ENCODE measurements at regions not wholly inside any gene's neighbourhood (a gene's known extent, or its start where the extent isn't known, plus 50 kb on each side); places are given as distances from the start of the nearest gene placed in this dataset.

GRCh38 chr15:62777671-62778070, 264.9 kb upstream of the TPM1 start:
- no peak for DNase-seq (ENCODE audit: extremely low spot score, unreplicated experiment)
- no peaks in the 10 kb centered on the region for H3K27me3 Mint-ChIP-seq (ENCODE audit: unreplicated experiment)
- no peaks in the 10 kb centered on the region for H3K9me3 Mint-ChIP-seq (ENCODE audit: unreplicated experiment)
- H3K27ac Mint-ChIP-seq (ENCODE audit: unreplicated experiment) = no peak overlapping the region
- peaks cover 2% of the 10 kb centered on the region for H3K36me3 Mint-ChIP-seq (ENCODE audit: unreplicated experiment)
- no peak for TF ChIP-seq CTCF (IDR thresholded peaks at IDR 0.05)
- H3K4me3 Mint-ChIP-seq (ENCODE audit: unreplicated experiment) = no peak overlapping the region
- peaks cover 33% of the 10 kb centered on the region for H3K4me1 Mint-ChIP-seq (ENCODE audit: unreplicated experiment)

DNA sequence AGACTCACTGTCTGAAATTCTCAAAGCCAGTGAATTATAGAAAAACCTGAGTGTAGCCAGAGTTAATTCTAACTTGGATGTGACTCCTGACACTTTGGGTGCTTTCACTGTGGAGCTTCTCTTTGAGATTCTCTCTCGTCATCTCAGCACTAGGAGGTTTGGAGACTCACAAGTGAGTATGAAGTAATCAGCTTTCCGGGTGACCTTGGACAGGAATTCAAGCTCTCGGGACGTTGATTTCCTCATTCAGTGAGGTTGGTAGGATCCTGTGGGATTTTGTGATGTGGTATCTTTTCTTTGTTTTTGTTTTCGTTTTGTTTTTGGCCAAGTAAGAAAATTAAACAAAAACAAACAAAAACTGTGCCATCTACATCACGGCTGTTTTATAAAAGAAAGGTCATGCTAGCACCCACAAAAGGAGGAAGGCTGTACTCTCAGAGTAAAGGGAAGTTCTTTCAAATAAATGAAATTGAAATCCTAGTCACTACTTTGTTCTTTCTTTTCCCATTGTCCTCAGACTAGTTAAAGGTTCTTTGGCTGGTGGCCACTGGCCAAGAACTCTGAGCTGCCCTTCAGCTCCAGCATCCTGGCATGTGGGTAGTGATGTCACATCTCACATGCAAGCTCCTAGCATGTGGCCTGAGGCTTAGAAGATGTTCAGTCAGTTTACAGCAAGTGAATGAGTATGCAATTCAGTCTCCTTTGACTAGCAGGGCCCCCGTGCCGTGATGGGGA, 263.3 kb upstream of the TPM1 start:
- H3K4me3 Mint-ChIP-seq (ENCODE audit: unreplicated experiment) = no peak overlapping the region
- H3K36me3 Mint-ChIP-seq (ENCODE audit: unreplicated experiment) = peaks cover 2% of the 10 kb centered on the region
- no peaks in the 10 kb centered on the region for H3K9me3 Mint-ChIP-seq (ENCODE audit: unreplicated experiment)
- TF ChIP-seq CTCF (IDR thresholded peaks at IDR 0.05) = no peak
- no peak for DNase-seq (ENCODE audit: extremely low spot score, unreplicated experiment)
- H3K27me3 Mint-ChIP-seq (ENCODE audit: unreplicated experiment) = no peaks in the 10 kb centered on the region
- peaks cover 48% of the 10 kb centered on the region for H3K4me1 Mint-ChIP-seq (ENCODE audit: unreplicated experiment)
- H3K27ac Mint-ChIP-seq (ENCODE audit: unreplicated experiment) = peak overlapping the region; percentile 19

- TF ChIP-seq CTCF (IDR thresholded peaks at IDR 0.05) = no peak
- H3K4me1 Mint-ChIP-seq (ENCODE audit: unreplicated experiment) = peaks cover 52% of the 10 kb centered on the region
- no peak overlapping the region for H3K27ac Mint-ChIP-seq (ENCODE audit: unreplicated experiment)
Observed at GRCh38 chr15:62779899-62780298, 262.6 kb upstream of the TPM1 start.

GRCh38 chr15:62781081-62781497, 261.5 kb upstream of the TPM1 start:
- H3K4me1 Mint-ChIP-seq (ENCODE audit: unreplicated experiment) = peaks cover 64% of the 10 kb centered on the region
- TF ChIP-seq CTCF (IDR thresholded peaks at IDR 0.05) = no peak
- H3K9me3 Mint-ChIP-seq (ENCODE audit: unreplicated experiment) = no peaks in the 10 kb centered on the region
- H3K27me3 Mint-ChIP-seq (ENCODE audit: unreplicated experiment) = no peaks in the 10 kb centered on the region
- H3K36me3 Mint-ChIP-seq (ENCODE audit: unreplicated experiment) = no peaks in the 10 kb centered on the region
- DNase-seq (ENCODE audit: extremely low spot score, unreplicated experiment) = no peak
- no peak overlapping the region for H3K27ac Mint-ChIP-seq (ENCODE audit: unreplicated experiment)
- H3K4me3 Mint-ChIP-seq (ENCODE audit: unreplicated experiment) = no peak overlapping the region

More at GRCh38 chr15:62779899-62780298, 262.6 kb upstream of the TPM1 start:
- Mint-ChIP-seq H3K27me3 (ENCODE audit: unreplicated experiment) (no peaks in the 10 kb centered on the region), H3K9me3 (ENCODE audit: unreplicated experiment) (no peaks in the 10 kb centered on the region), H3K4me3 (ENCODE audit: unreplicated experiment) (no peak overlapping the region), H3K36me3 (ENCODE audit: unreplicated experiment) (no peaks in the 10 kb centered on the region)
- no peak for DNase-seq (ENCODE audit: extremely low spot score, unreplicated experiment)

GRCh38 chr15:62782071-62782841, 260.3 kb upstream of the TPM1 start:
- no peaks in the 10 kb centered on the region for H3K36me3 Mint-ChIP-seq (ENCODE audit: unreplicated experiment)
- no peak overlapping the region for H3K4me3 Mint-ChIP-seq (ENCODE audit: unreplicated experiment)
- H3K27ac Mint-ChIP-seq (ENCODE audit: unreplicated experiment) = peak overlapping the region; percentile 85
- DNase-seq (ENCODE audit: extremely low spot score, unreplicated experiment) = peak; percentile 93
- no peaks in the 10 kb centered on the region for H3K27me3 Mint-ChIP-seq (ENCODE audit: unreplicated experiment)
- H3K9me3 Mint-ChIP-seq (ENCODE audit: unreplicated experiment) = no peaks in the 10 kb centered on the region
- TF ChIP-seq CTCF (IDR thresholded peaks at IDR 0.05) = peak; percentile 90
- peaks cover 75% of the 10 kb centered on the region for H3K4me1 Mint-ChIP-seq (ENCODE audit: unreplicated experiment)

Data from osteocyte (in vitro differentiated cells).